ENCODE measurements at regions not wholly inside any gene's neighbourhood (a gene's known extent, or its start where the extent isn't known, plus 50 kb on each side); places are given as distances from the start of the nearest gene placed in this dataset.

DNA sequence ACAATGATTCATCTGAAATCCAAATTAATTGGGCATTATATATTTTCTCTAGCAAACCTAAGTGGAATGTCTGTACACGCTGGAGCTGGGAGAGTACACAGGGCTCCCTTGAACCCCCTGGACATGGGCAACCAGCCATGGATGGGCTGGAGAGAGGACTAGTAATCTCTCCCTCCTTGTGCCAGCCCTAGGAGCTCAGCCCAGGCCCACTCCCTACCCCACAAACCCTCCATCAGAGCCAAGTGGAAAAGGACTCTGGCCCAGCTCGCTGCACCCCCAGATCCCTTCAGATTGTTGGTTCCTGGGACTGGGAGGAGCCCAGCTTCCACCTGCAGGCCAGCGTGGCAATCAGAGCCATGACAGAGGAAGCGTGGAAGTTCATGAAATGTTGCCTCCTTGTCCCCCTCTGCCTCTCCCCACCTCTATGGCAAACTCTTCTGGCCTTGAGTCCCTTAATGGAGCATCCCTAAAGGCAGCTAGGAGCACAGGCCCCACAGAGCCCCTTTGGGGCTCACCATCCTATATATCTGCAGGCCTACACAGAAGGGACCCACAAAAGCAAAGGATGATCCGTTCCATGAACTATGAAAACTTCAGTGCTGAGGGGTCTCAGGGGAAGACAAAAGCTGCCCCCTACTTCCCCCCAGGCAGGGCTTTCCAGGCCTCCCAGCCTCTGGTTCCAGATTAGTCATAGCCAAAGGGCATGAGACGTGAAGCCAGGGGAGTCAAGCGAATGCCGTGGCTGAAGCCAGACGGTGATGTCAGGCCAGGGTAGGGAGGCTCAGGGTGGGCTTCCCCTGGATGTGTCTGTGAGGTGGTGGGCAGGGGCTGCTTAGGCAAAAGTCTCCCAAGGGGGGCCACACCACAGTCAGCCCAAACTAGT, 126.4 kb upstream of the MAFB start:
- intact Hi-C loops (cut with DNase I; ENCODE audit: low total_unique reads), result no loop called here
- H3K36me3 ChIP-seq, result no peaks in the 10 kb centered on the region
- no peaks in the 10 kb centered on the region for H3K9me3 ChIP-seq
- no peak for TF ChIP-seq POLR2AphosphoS5 (IDR thresholded peaks at IDR 0.05)
- TF ChIP-seq, protein P1, sequence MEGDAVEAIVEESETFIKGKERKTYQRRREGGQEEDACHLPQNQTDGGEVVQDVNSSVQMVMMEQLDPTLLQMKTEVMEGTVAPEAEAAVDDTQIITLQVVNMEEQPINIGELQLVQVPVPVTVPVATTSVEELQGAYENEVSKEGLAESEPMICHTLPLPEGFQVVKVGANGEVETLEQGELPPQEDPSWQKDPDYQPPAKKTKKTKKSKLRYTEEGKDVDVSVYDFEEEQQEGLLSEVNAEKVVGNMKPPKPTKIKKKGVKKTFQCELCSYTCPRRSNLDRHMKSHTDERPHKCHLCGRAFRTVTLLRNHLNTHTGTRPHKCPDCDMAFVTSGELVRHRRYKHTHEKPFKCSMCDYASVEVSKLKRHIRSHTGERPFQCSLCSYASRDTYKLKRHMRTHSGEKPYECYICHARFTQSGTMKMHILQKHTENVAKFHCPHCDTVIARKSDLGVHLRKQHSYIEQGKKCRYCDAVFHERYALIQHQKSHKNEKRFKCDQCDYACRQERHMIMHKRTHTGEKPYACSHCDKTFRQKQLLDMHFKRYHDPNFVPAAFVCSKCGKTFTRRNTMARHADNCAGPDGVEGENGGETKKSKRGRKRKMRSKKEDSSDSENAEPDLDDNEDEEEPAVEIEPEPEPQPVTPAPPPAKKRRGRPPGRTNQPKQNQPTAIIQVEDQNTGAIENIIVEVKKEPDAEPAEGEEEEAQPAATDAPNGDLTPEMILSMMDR (IDR thresholded peaks at IDR 0.05), result no peak
- TF ChIP-seq POLR2A (IDR thresholded peaks at IDR 0.05), result no peak
- no peak overlapping the region for H3K27ac ChIP-seq
- no peaks in the 10 kb centered on the region for H3K4me1 ChIP-seq
- H3K4me3 ChIP-seq, result no peak overlapping the region
- no peaks in the 10 kb centered on the region for H3K27me3 ChIP-seq
- no peak for DNase-seq (ENCODE audit: low spot score in 2 of 2)

DNA sequence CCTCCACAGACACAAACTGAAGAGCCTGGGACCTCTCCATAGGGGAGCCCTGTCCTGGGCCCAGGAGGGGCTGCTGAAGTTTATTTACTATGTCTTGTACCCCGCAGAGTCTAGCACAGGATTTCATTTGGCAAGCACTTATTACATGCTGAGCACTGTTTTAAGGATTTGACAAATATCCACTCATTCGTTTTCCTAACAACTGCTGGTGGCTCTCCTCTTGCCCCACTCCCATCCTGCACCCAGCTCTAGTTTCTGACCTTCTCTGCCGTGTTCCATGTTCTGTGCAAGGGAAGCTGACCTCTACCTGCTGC, 127.0 kb upstream of the MAFB start:
- intact Hi-C loops (cut with DNase I; ENCODE audit: low total_unique reads), result no loop called here
- no peak for TF ChIP-seq POLR2AphosphoS5 (IDR thresholded peaks at IDR 0.05)
- no peak for TF ChIP-seq POLR2A (IDR thresholded peaks at IDR 0.05)
- TF ChIP-seq, protein P1 (IDR thresholded peaks at IDR 0.05), result no peak

DNA sequence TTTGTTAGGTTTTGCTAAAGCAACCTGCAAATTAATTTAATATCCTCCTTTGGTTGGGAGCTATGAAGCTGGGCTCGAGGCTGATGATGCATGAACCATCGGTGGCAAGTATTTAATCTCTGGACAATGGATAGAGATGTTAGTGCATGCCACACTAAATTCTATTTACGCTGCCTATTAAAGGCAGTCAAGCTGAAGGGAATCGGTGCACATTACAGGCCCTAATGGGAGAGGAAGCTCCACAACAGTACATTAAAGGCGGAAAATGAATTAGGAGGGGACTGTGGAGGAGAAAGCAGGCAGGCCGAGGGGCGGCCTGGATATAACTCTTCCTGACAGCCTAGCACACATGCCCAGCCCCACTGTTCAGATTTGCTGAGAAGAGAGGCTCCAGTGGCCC, 132.4 kb upstream of the MAFB start:
- intact Hi-C loops (cut with DNase I; ENCODE audit: low total_unique reads), result no loop called here
- Histone ChIP-seq H3K4me1 (no peaks in the 10 kb centered on the region), H3K27ac (no peak overlapping the region), H3K36me3 (no peaks in the 10 kb centered on the region), H3K27me3 (no peaks in the 10 kb centered on the region), H3K9me3 (no peaks in the 10 kb centered on the region), H3K4me3 (no peak overlapping the region)
- DNase-seq (ENCODE audit: low spot score in 2 of 2), result no peak
- TF ChIP-seq, protein P1 (IDR thresholded peaks at IDR 0.05), result no peak
- TF ChIP-seq POLR2A (IDR thresholded peaks at IDR 0.05), result no peak
- TF ChIP-seq POLR2AphosphoS5 (IDR thresholded peaks at IDR 0.05), result no peak

More for the DNA sequence above, 127.0 kb upstream of the MAFB start:
- H3K4me1 ChIP-seq, result no peaks in the 10 kb centered on the region
- H3K9me3 ChIP-seq, result no peaks in the 10 kb centered on the region
- H3K27ac ChIP-seq, result no peak overlapping the region
- no peaks in the 10 kb centered on the region for H3K36me3 ChIP-seq
- no peaks in the 10 kb centered on the region for H3K27me3 ChIP-seq
- DNase-seq (ENCODE audit: low spot score in 2 of 2), result no peak
- H3K4me3 ChIP-seq, result no peak overlapping the region

DNA sequence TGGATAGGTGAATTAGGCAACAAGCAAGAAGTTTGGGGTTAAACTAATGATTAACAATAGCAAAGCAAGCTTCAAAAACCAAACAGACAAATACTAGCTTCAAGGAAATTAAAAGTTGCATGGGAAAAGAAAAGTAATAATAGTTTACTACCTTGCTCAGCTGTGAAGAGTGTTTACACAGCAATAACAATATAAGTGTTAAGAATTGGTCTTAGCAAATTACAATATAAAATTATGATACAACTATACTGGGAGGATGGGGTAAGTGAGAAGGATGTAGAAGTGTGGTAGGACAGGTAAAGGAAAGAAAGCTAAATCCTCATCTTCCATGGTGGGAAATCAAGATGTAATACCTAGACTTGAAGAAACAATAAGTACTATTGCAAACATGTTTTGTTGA, 137.7 kb upstream of the MAFB start:
- Histone ChIP-seq H3K4me1 (no peaks in the 10 kb centered on the region), H3K4me3 (no peak overlapping the region), H3K27me3 (no peaks in the 10 kb centered on the region), H3K27ac (no peak overlapping the region), H3K36me3 (no peaks in the 10 kb centered on the region), H3K9me3 (no peaks in the 10 kb centered on the region)
- no peak for DNase-seq (ENCODE audit: low spot score in 2 of 2)
- intact Hi-C loops (cut with DNase I; ENCODE audit: low total_unique reads), result no loop called here
- TF ChIP-seq POLR2A (IDR thresholded peaks at IDR 0.05) (no peak), POLR2AphosphoS5 (IDR thresholded peaks at IDR 0.05) (no peak)
- TF ChIP-seq, protein P1 (IDR thresholded peaks at IDR 0.05), result no peak

DNA sequence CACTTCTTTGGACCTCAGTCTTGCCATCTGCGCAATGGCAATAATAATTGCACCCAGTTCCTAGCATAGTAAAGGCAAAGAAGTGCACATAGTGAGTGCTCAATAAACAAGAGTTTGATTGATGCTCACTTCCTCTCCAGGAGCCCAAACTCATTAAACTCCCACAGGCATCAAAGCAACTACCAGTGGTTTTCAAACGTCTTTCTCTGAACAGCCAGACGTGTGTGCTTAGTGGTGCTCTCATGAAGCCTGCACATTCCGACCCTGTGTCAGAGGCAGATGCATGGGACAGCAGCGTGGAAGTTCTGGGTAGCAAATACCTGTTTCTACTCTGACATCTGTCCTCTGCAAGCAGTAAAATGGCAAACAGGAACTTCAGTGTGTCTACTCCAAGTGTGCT, 146.3 kb upstream of the MAFB start:
- intact Hi-C loops (cut with DNase I; ENCODE audit: low total_unique reads), result no loop called here
- DNase-seq (ENCODE audit: low spot score in 2 of 2), result no peak
- H3K4me1 ChIP-seq, result no peaks in the 10 kb centered on the region

More for the DNA sequence above, 146.3 kb upstream of the MAFB start:
- Histone ChIP-seq H3K4me3 (no peak overlapping the region), H3K36me3 (no peaks in the 10 kb centered on the region), H3K9me3 (peaks cover 5 to 17% of the 10 kb centered on the region in 2 donors), H3K27ac (no peak overlapping the region), H3K27me3 (no peaks in the 10 kb centered on the region)
- no peak for TF ChIP-seq POLR2AphosphoS5 (IDR thresholded peaks at IDR 0.05)
- TF ChIP-seq POLR2A (IDR thresholded peaks at IDR 0.05), result no peak
- TF ChIP-seq, protein P1 (IDR thresholded peaks at IDR 0.05), result no peak

Measured in breast epithelium (tissue), 4 donors.